GM23248 (cell line): ENCODE measurements at regions not wholly inside any gene's neighbourhood (a gene's known extent, or its start where the extent isn't known, plus 50 kb on each side); places are given as distances from the start of the nearest gene placed in this dataset.
"Not testable (repeated sequence)": the region's sequence is repeated elsewhere in the genome, so short reads cannot be mapped to it uniquely, and the experiment has no call there.

Experiments used
- DNase-seq: peaks from one replicate; pipeline ENCODE4 v3.0.0-alpha.2; 2015
- H2AFZ ChIP-seq: fragments of 200-600 bp; sonication (generic); 2 replicates; pipeline ENCODE4 v1.6.1; 2016; ENCODE audit warnings: antibody characterized with exemption
- H3F3A ChIP-seq: fragments of 200-600 bp; sonication (generic); 2 replicates; pipeline ENCODE4 v1.6.1; 2016; ENCODE audit warnings: mild to moderate bottlenecking, antibody characterized with exemption, mixed run types; ENCODE audit not compliant: insufficient read depth
- H3K27ac ChIP-seq: fragments of 200-600 bp; sonication (generic); 2 replicates; pipeline ENCODE4 v1.5.1; 2016; ENCODE audit warnings: mild to moderate bottlenecking
- H3K27me3 ChIP-seq: fragments of 200-600 bp; sonication (generic); replicated peaks from 2 replicates; pipeline ENCODE4 v1.6.1; 2016; ENCODE audit warnings: mild to moderate bottlenecking; ENCODE audit not compliant: insufficient read depth
- H3K36me3 ChIP-seq: fragments of 200-600 bp; sonication (generic); 2 replicates; pipeline ENCODE4 v1.6.1; 2016; ENCODE audit warnings: low read depth, mild to moderate bottlenecking
- H3K4me1 ChIP-seq: fragments of 200-600 bp; sonication (generic); 2 replicates; pipeline ENCODE4 v1.6.1; 2016; ENCODE audit warnings: mild to moderate bottlenecking; ENCODE audit not compliant: insufficient read depth
- H3K4me2 ChIP-seq: fragments of 200-600 bp; sonication (generic); one replicate; pipeline ENCODE4 v1.6.1; 2016; ENCODE audit warnings: mild to moderate bottlenecking; ENCODE audit not compliant: unreplicated experiment
- H3K4me3 ChIP-seq: fragments of 200-600 bp; sonication (generic); 2 replicates; pipeline ENCODE4 v1.5.1; 2016; ENCODE audit warnings: mild to moderate bottlenecking
- H3K79me2 ChIP-seq: fragments of 200-600 bp; sonication (generic); 2 replicates; pipeline ENCODE4 v1.6.1; 2016; ENCODE audit warnings: mild to moderate bottlenecking; ENCODE audit not compliant: insufficient read depth
- H3K9ac ChIP-seq: fragments of 200-600 bp; sonication (generic); 2 replicates; pipeline ENCODE4 v1.6.1; 2016; ENCODE audit warnings: mild to moderate bottlenecking
- H3K9me2 ChIP-seq: fragments of 200-600 bp; sonication (generic); 2 replicates; pipeline ENCODE4 v1.6.1; 2016; ENCODE audit warnings: mixed run types, mild to moderate bottlenecking, moderate library complexity; ENCODE audit not compliant: insufficient read depth
- H3K9me3 ChIP-seq: fragments of 200-600 bp; sonication (generic); one replicate; pipeline ENCODE4 v1.6.1; 2017; ENCODE audit warnings: low read depth
- H4K20me1 ChIP-seq: fragments of 200-600 bp; sonication (generic); 2 replicates; pipeline ENCODE4 v1.6.0; 2016; ENCODE audit not compliant: insufficient read depth
- EZH2 ChIP-seq: fragments of 200-600 bp; sonication (generic); IDR thresholded peaks from 2 replicates; pipeline ENCODE4 v1.6.1; 2018; ENCODE audit warnings: antibody characterized with exemption, mild to moderate bottlenecking; ENCODE audit not compliant: insufficient read depth, poor library complexity, severe bottlenecking
- EZH2phosphoT487 ChIP-seq: fragments of 200-600 bp; sonication (generic); IDR thresholded peaks from 2 replicates; pipeline ENCODE4 v1.6.1; 2018; ENCODE audit warnings: antibody characterized with exemption, moderate library complexity, mild to moderate bottlenecking, low read depth; ENCODE audit not compliant: insufficient read depth
- WGBS, 2 experiments: methylation state at CpG; one replicate each; pipeline ENCODE4 v1.1.6; 2015 to 2017; ENCODE audit warnings: low lambda C conversion rate in 2 of 2, low coverage in 1 of 2; ENCODE audit errors: missing lambda C conversion rate in 2 of 2; 5-methylcytosine and 5-hydroxymethylcytosine counted together
- in situ Hi-C: fragments of 300-500 bp; cut with MboI; formaldehyde crosslinking; loops from 2 replicates; pipeline ENCODE4 v1.15.0; 2020

GRCh38 chr1:197991594-197991993, 74.4 kb downstream of the LHX9 start:
- Histone ChIP-seq H3K4me2 (no peak overlapping the region), H3K9ac (no peak overlapping the region), H3K4me1 (no peaks in the 10 kb centered on the region), H3K27ac (no peak overlapping the region), H3F3A (no peaks in the 10 kb centered on the region), H3K79me2 (no peaks in the 10 kb centered on the region), H3K9me3 (no peaks in the 10 kb centered on the region), H4K20me1 (no peaks in the 10 kb centered on the region), H3K36me3 (no peaks in the 10 kb centered on the region), H3K4me3 (no peak overlapping the region), H2AFZ (no peak overlapping the region), H3K27me3 (no peaks in the 10 kb centered on the region), H3K9me2 (no peaks in the 10 kb centered on the region)
- in situ Hi-C loops = no loop called here
- TF ChIP-seq EZH2 (no peak), EZH2phosphoT487 (no peak)
- DNase-seq = no peak
- WGBS, 2 experiments = 69 to 77% methylated on average over 3 of the region's 3 CpGs

GRCh38 chr1:197994907-197995407, 77.8 kb downstream of the LHX9 start:
- DNase-seq = no peak
- 80 to 81% methylated on average over 7 of the region's 7 CpGs for WGBS, 2 experiments
- H3F3A ChIP-seq = no peaks in the 10 kb centered on the region

GRCh38 chr1:197995408-197996258, 78.5 kb downstream of the LHX9 start:
- Histone ChIP-seq H3K9me3 (no peaks in the 10 kb centered on the region), H3K9me2 (no peaks in the 10 kb centered on the region), H3K27me3 (no peaks in the 10 kb centered on the region), H3K36me3 (no peaks in the 10 kb centered on the region), H3K4me1 (no peaks in the 10 kb centered on the region), H3K4me2 (no peak overlapping the region), H3K4me3 (no peak overlapping the region), H3F3A (no peaks in the 10 kb centered on the region), H3K79me2 (no peaks in the 10 kb centered on the region), H2AFZ (no peak overlapping the region), H3K27ac (no peak overlapping the region), H3K9ac (no peak overlapping the region), H4K20me1 (no peaks in the 10 kb centered on the region)
- DNase-seq = no peak
- WGBS, 2 experiments = 79 to 84% methylated on average over 6 of the region's 6 CpGs
- TF ChIP-seq EZH2phosphoT487 = no peak
- no peak for TF ChIP-seq EZH2
- in situ Hi-C loops = no loop called here

More at GRCh38 chr1:197994907-197995407, 77.8 kb downstream of the LHX9 start:
- no peaks in the 10 kb centered on the region for H4K20me1 ChIP-seq
- H3K27me3 ChIP-seq = no peaks in the 10 kb centered on the region
- in situ Hi-C loops = no loop called here
- TF ChIP-seq EZH2phosphoT487 (no peak), EZH2 (no peak)
- no peak overlapping the region for H3K4me2 ChIP-seq
- no peaks in the 10 kb centered on the region for H3K79me2 ChIP-seq
- H3K27ac ChIP-seq = no peak overlapping the region
- H2AFZ ChIP-seq = no peak overlapping the region
- H3K9me3 ChIP-seq = no peaks in the 10 kb centered on the region
- H3K4me1 ChIP-seq = no peaks in the 10 kb centered on the region
- no peaks in the 10 kb centered on the region for H3K9me2 ChIP-seq
- no peaks in the 10 kb centered on the region for H3K36me3 ChIP-seq
- no peak overlapping the region for H3K4me3 ChIP-seq
- H3K9ac ChIP-seq = no peak overlapping the region

GRCh38 chr1:197996259-197996512, 79.0 kb downstream of the LHX9 start:
- H3K9me2 ChIP-seq, H3K4me2 ChIP-seq, H4K20me1 ChIP-seq, H3F3A ChIP-seq, DNase-seq, H3K9me3 ChIP-seq, H2AFZ ChIP-seq, H3K27me3 ChIP-seq, H3K4me1 ChIP-seq, H3K36me3 ChIP-seq, in situ Hi-C loops, H3K27ac ChIP-seq, H3K4me3 ChIP-seq, H3K9ac ChIP-seq, H3K79me2 ChIP-seq: not testable (repeated sequence)
- WGBS, 2 experiments = 71 to 81% methylated on average over 3 of the region's 3 CpGs
